Adrenal gland (tissue), 9 donors: ENCODE measurements at regions not wholly inside any gene's neighbourhood (a gene's known extent, or its start where the extent isn't known, plus 50 kb on each side); places are given as distances from the start of the nearest gene placed in this dataset.

Experiments
- DNase-seq, 7 donors: peaks; one replicate each; pipeline ENCODE4 v3.0.0-alpha.2; 2019 to 2020
- H3K27ac ChIP-seq, 5 donors: fragments of 200-600 bp; sonication (generic) in 4 of 5; 1 replicate in 3 of 5; 2 replicates in 2 of 5; pipeline versions ENCODE4 v1.5.1 to v1.8.0; 2016 to 2020; ENCODE audit warnings: mild to moderate bottlenecking in 1 of 5
- H3K27me3 ChIP-seq: fragments of 200-600 bp; 2 replicates; pipeline ENCODE4 v1.8.0; 2021
- H3K36me3 ChIP-seq, 2 donors: fragments of 200-600 bp; replicated peaks in 1 of 2; 1 replicate in 1 of 2; 2 replicates in 1 of 2; pipeline versions ENCODE4 v1.5.1 to v1.8.0; 2018 to 2022
- H3K4me1 ChIP-seq, 2 donors: fragments of 200-600 bp; replicated peaks in 1 of 2; 1 replicate in 1 of 2; 2 replicates in 1 of 2; pipeline versions ENCODE4 v1.5.1 to v1.8.0; 2018 to 2021
- H3K4me3 ChIP-seq, 4 donors: fragments of 200-600 bp; sonication (generic) in 3 of 4; one replicate each; pipeline ENCODE4 v1.5.1; 2016 to 2018
- H3K9me3 ChIP-seq, 3 donors: fragments of 200-600 bp; sonication (generic) in 1 of 3; replicated peaks in 1 of 3; 1 replicate in 2 of 3; 2 replicates in 1 of 3; pipeline versions ENCODE4 v1.5.1 to v1.8.0; 2016 to 2021
- CTCF ChIP-seq, 6 experiments: fragments of 450-650 bp in 4 of 6; fragments of 200-600 bp in 2 of 6; sonication (generic) in 1 of 6; IDR thresholded peaks; 1 replicate in 5 of 6; 2 replicates in 1 of 6; pipeline versions ENCODE4 v1.5.1 to v1.8.0; 2016 to 2021; ENCODE audit warnings: antibody characterized with exemption in 6 of 6, mild to moderate bottlenecking in 2 of 6, moderate library complexity in 1 of 6
- POLR2A ChIP-seq, 2 donors: fragments of 450-650 bp; IDR thresholded peaks; one replicate each; pipeline ENCODE4 v1.6.1; 2017; ENCODE audit warnings: antibody characterized with exemption in 2 of 2, mild to moderate bottlenecking in 2 of 2, moderate library complexity in 1 of 2
- WGBS, 4 donors: extraction: QIAGEN DNeasy Blood & Tissue Kit in 2 of 4; methylation state at CpG; one replicate each; pipeline versions ENCODE4 v1.1.5 to v1.1.7; 2013 to 2017; 5-methylcytosine and 5-hydroxymethylcytosine counted together
- intact Hi-C, 2 donors: fragments of 100-400 bp; cut with DNase I; formaldehyde crosslinking; loops; one replicate each; pipeline versions ENCODE4 v1.14.1 to v1.15.0; 2022 to 2023
- donor health status: healthy with polysubstance abuse.
- donor health status: Bipolar disorder and iron deficiency.
- donor health status: DM: yes; HTN: yes; CAD: no.
- donor health status: DM: no; HTN: no; CAD: no.
- donor health status: DM: no; HTN: no; CAD: no.

- Histone ChIP-seq H3K27me3 (no peaks in the 10 kb centered on the region), H3K27ac (no peak overlapping the region), H3K9me3 (no peaks in the 10 kb centered on the region), H3K36me3 (no peaks in the 10 kb centered on the region), H3K4me1 (no peaks in the 10 kb centered on the region), H3K4me3 (no peak overlapping the region)
- DNase-seq = no peak
- intact Hi-C loops = no loop called here
- WGBS, 4 donors = 63 to 89% (median 71%) methylated on average over 3 of the region's 3 CpGs
- no peak for TF ChIP-seq POLR2A (IDR thresholded peaks at IDR 0.05)
- TF ChIP-seq CTCF (IDR thresholded peaks at IDR 0.05) = no peak
Observed at GRCh38 chr10:56785292-56785691, 424.2 kb upstream of the ZWINT start.

- H3K4me1 ChIP-seq = no peaks in the 10 kb centered on the region
- intact Hi-C loops = no loop called here
- no peaks in the 10 kb centered on the region for H3K9me3 ChIP-seq
- H3K36me3 ChIP-seq = no peaks in the 10 kb centered on the region
- H3K27ac ChIP-seq = no peak overlapping the region
- no peak for DNase-seq
- H3K27me3 ChIP-seq = no peaks in the 10 kb centered on the region
- TF ChIP-seq POLR2A (IDR thresholded peaks at IDR 0.05) = no peak
- no peak for TF ChIP-seq CTCF (IDR thresholded peaks at IDR 0.05)
- 52 to 69% (median 62%) methylated on average over 4 of the region's 4 CpGs for WGBS, 4 donors
- H3K4me3 ChIP-seq = no peak overlapping the region
Observed at GRCh38 chr10:56782503-56782902, 421.4 kb upstream of the ZWINT start.

- DNase-seq = no peak
- Histone ChIP-seq H3K27ac (no peak overlapping the region), H3K9me3 (no peaks in the 10 kb centered on the region), H3K4me1 (no peaks in the 10 kb centered on the region), H3K4me3 (no peak overlapping the region), H3K36me3 (no peaks in the 10 kb centered on the region), H3K27me3 (no peaks in the 10 kb centered on the region)
- intact Hi-C loops = no loop called here
- 37 to 80% (median 68%) methylated on average over 1 of the region's 1 CpG for WGBS, 4 donors
- no peak for TF ChIP-seq POLR2A (IDR thresholded peaks at IDR 0.05)
- no peak for TF ChIP-seq CTCF (IDR thresholded peaks at IDR 0.05)
Observed at GRCh38 chr10:56771343-56771742, 410.3 kb upstream of the ZWINT start.

- TF ChIP-seq CTCF (IDR thresholded peaks at IDR 0.05) (no peak), POLR2A (IDR thresholded peaks at IDR 0.05) (no peak)
- Histone ChIP-seq H3K4me1 (no peaks in the 10 kb centered on the region), H3K4me3 (no peak overlapping the region), H3K9me3 (no peaks in the 10 kb centered on the region), H3K27me3 (no peaks in the 10 kb centered on the region), H3K27ac (no peak overlapping the region), H3K36me3 (no peaks in the 10 kb centered on the region)
- DNase-seq = no peak
- 78 to 93% (median 79%) methylated on average over 2 of the region's 2 CpGs for WGBS, 4 donors
- intact Hi-C loops = no loop called here
Observed at GRCh38 chr10:56763090-56763489, 402.0 kb upstream of the ZWINT start.
